H4 (cell line): ENCODE measurements at regions not wholly inside any gene's neighbourhood (a gene's known extent, or its start where the extent isn't known, plus 50 kb on each side); places are given as distances from the start of the nearest gene placed in this dataset.

Experiments used
- DNase-seq: peaks from one replicate; pipeline ENCODE4 v3.0.0-alpha.2; 2015; ENCODE audit warnings: low spot score

DNA sequence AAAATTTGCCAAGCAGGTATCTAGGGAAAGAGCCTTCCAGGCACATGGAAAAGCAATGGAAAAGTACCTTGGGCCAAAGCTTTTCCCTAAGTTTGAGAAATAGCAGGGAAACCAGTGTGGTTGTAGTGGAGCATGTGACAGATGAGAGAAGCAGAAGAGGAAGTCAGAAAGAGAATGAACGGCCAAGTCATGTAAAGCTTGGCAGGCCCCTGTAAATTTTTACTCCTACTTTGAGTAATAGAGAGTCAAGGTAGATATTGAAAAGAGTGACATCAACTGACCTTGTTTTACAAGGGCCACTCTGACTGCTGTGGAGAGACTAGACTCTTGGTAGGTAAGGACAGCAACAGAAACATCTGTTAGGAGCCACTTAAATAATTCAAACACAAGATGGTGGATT, 180.9 kb upstream of the PRMT6 start:
- no peak for DNase-seq

DNA sequence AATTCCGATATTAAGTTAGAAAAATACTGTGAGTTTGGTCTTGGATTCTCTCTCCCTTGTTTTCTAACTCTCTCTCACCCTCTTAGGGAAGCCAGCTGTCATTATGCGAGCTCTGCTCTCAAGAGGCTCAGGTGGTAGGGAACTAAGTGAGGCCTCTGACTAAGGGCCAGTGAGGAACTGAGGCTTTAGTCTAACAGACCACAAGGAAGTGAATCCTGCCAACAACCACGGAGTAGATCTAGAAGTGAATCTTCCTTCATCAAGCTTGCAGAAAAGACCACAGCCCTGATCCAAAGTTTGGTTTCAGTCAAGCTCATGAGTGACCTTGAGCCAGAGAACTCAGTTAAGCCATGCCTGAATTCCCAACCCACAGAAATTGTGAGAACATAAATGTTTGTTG, 180.1 kb upstream of the PRMT6 start:
- DNase-seq: no peak

DNA sequence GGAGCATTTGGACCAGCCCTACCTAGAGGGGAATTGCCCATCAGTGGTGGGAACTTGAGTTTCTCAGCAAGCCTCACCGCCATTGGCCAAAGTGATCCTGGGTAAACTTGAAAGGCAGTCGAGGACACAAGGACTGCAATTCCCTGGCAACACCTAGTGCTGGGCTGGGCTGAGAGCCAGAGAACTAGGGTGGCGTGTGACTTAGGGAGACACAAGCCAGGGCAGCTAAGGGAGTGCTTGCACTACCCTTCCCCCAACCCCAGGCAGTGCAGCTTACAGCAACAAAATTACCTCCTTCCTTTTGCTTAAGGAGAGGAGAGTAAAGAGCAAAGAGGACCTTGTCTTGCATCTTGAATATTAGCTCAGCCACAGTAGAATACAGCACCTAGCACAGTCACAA, 176.9 kb upstream of the PRMT6 start:
- peak; percentile 5 for DNase-seq

DNA sequence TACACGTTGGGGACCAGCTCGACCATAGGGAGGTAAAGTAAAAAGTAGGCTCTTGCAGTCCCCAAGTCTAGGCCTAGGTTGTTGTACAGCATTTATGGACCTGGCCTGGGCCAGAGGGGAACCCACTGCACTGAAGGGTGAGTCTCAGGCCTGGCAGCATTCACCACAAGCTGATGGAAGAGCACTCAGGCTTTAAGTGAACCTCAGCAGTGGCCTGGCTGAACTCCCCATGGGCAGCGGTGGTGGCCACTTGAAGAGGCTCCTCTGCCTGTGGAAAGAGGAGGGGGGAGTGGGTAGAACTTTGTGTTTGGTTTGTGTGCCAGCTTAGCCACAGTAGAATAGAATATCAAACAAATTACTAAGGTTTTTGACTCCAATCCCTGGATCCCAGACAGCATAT, 176.2 kb upstream of the PRMT6 start:
- DNase-seq: no peak

DNA sequence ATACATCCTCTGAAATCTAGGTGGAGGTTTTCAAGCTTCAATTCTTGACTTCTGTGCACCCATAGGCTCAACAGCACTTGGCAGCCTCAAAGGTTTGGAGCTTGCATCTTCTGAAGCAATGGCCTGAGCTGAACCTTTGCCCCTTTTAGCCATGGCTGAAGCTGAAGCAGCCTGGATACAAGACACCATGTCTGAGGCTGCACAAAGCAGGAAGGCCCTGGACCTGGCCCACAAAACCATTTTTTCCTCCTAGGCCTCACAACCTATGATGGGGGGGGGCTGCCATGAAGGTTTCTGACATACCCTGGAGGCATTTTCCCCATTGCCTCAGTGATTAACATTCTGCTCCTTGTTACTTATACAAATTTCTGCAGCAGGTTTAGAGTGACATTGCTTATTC, 173.3 kb upstream of the PRMT6 start:
- no peak for DNase-seq

DNA sequence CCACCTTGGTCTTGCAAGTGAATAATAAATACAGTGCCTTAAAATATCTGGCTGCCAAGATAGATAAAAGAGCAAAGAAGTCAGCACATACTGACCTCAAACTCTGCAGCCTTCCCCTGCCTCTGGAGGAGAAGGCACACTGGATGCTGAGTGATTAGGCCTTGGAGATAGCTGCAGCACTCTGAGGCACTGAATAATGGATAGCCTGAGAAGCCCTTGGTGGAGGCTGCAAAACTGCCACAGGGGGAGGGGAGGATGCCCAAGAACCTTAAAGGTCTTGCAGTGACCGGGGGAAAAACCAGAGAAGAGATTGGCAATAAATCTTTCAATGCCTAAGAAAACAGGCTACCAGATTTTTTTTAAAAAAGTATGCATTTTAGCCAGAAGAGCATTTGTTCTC, 167.4 kb upstream of the PRMT6 start:
- no peak for DNase-seq

DNA sequence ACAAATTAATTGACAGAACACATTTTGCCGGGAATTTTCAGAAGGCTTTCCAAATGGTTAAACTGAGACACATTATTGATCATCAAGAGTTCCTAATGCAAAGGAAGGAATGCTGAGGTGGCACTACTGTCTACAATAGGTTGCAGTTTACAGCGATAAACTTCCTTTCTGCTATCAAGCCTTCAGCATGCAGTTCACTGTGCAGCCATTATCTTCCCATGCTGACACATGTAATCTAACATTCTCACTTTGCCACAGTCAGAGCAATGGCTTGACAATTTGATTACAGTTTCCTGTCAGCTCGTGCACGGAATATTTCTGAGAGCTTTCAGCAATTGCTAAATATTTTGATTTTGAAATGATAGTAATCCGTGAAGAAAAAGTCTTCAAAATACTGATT, 166.9 kb upstream of the PRMT6 start:
- no peak for DNase-seq

DNA sequence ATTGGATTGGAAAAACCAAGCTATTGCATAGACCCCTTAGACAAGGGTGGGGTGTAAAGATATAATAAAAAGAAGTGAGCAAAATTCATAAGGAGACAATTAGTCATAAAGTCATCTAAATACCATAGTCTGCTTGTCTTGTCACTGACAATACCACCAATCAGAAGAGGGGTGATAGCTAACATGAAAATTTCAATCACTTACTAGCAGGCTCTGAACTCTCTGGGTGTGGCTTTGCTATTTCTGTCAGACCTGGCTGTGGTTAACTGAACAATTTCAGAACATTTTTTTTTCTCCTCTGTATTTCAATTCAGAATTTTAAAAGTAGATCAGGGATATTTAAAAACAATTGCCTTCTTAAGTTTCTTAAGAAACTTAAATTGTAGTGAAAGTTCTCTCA, 158.5 kb upstream of the PRMT6 start:
- DNase-seq: no peak

DNA sequence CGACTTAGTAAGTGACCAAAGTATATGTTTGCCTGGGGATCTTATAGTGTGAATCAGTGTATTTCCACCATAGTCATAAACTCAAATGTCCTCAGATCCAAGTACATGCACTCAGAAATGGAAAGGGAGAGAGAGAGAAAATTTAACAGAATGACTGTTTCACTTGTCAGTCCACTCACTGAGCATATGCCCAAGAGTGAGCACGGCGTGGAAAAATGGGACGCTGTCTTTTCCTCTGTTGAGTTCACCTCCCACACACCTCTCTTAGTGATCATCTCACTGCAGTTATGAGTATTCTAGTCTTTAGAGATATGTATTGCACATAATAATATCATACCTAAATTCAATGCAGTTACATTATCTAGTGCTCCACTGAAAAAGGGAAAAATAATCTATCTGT, 156.8 kb upstream of the PRMT6 start:
- DNase-seq: no peak

DNA sequence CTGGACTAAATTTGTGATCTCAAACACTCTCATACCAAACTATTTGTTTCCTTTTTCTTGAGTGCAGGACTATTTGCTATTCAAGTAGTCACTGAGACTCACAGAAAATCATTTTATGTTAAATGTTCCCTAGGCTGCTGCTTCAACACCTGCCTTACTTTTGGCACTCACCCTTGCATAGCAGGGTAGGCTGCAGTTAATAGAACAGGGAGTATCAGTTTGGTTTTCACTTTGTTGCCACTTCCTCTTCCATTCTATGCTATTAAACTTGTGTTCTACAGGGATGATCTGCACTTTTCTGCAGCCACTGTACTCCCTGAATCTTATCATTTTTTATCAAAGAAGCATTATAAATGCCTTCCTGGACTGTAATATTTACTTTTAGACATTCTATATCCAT, 148.7 kb upstream of the PRMT6 start:
- no peak for DNase-seq

DNA sequence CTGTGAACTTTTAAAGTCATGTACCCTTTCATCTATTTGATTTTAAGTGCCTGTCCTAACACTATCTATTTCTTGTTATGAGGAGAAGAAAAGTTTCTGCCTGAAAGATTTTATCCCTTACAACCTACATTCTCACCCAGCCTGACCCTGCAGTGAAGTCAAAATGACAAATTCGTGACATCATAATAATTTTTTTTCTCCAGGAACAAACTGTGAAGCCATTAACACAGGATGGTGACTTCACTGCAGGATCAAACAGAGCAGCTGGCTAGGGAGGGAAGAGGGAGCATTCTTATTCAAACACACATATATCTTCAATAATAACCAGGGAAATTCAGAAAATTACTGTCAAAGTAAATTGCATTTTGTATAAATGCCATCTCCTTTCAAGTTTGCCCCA, 147.8 kb upstream of the PRMT6 start:
- DNase-seq: no peak

DNA sequence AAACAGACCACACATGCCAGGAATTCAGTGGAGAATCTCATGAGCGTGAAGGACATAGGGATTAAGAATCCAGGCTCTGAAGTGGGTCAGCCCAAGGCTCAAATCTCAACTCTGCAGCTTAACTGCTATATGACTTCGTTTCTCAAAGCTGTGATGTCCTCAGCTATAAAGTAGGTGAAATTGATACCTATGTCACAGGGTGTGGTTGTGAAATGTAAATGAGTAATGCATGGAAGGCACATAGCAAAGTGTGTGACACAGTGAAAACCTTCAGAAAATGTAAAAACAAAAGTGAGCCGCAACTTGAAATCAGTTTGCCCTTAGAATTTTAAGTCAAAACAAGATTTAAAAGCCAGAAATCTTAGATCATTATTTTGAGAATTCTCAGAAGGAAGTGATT, 145.7 kb upstream of the PRMT6 start:
- no peak for DNase-seq

DNA sequence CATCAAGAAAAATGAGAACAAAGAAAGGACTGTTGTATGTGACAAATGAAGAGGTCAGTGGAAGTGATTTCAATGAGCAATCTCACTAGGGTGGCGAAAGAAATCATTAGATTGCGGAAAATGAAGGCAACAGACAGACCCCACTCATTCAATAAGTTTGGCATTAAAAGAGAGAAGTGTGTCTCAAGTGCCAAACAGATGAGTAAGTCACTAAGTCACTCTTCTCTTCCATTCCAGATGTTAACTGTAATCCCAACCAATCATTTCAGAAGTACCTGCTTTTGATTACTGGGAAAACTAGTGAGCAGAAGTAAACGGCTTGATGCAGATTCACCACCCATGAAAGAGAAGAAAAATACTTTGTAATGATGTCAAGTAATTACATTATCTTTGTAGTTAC, 144.3 kb upstream of the PRMT6 start:
- no peak for DNase-seq

DNA sequence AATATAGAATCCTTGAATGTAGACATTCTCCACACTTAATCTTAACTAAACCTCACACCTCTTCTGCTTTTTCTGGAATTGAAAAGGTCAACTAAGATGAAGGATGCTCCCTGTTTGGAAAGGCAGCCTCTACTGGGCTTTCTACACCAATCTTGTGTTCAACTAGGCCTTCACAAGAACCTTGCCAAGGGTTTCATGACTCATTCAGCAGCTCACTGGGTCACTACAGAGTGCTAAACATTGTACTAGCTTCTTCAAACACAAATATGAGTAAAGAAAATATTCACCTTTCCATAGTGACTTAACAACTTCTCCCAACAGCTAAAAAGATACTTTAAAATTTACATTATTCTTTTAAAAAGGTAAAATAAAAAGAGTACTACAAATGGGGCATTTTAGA, 135.3 kb upstream of the PRMT6 start:
- no peak for DNase-seq

DNA sequence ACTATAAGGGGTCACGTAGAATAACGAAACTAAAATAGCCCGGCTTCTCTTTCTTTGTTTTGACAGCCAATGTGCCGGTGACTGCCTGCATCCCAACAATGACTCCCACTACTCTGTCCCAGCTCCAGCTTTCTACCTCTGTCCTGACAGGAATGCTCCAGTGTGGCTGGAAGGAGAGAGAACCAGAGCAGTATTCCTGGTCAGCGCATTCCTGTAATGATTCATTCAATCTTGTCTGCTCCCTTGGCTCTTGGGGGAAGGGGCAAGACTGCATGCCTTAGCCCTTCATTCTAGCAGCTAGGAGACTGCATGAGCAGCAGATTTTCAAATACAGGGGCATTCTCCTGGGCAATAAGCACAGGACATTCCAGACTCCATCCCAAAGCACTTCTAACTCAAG, 132.1 kb upstream of the PRMT6 start:
- peak; percentile 15 for DNase-seq

DNA sequence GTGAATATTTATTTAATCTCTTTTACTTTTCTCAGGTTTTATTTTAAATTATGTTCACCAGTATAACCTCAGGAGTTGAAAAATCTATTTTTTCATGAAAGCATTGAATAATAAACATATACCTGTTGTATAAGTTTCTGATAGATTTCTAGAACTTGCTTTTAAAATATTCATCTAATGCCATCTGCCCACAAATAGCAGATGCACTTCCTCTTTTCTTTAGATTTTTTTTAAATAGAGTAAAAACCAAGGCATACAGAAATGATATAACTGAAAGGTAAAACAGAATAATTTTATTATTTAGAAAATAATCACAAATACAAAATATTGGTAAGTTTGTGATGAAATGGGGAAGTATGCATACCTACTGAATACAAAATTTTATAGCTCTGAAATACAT, 130.7 kb upstream of the PRMT6 start:
- DNase-seq: no peak

DNA sequence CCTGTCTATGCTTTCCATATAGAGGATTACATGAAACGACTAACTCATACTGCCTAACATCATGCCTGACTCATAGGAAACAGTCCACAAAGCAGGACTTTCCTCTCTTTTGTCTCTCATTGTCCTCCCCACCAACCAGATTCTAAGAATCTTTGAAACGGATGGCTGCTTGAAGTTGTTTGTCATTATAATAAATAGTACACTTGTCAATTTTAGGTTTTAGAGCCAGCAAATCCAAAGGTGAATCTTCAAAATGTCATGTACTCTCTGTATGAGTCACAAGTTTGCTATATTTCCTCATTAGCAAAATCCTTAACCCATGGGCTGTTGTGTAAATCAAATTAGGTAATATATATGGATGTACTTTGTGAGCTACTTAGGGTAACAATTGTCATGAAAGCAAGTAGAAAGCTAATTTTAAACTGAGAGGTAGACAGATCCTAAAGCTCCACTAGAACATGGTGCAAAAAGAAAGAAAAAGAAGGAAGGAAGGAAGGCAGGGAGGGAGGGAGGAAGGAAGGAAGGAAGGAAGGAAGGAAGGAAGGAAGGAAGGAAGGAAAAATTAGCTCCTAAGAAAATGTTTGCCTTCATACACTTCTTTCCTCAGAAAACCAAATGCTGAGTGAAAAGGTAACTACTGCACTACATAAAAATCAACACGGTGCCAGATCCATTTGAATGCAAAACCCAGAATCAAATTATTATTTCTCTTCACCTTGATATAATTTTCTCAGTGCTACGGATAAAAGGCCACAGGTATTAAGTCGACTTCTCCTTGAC, 129.5 kb upstream of the PRMT6 start:
- no peak for DNase-seq

DNA sequence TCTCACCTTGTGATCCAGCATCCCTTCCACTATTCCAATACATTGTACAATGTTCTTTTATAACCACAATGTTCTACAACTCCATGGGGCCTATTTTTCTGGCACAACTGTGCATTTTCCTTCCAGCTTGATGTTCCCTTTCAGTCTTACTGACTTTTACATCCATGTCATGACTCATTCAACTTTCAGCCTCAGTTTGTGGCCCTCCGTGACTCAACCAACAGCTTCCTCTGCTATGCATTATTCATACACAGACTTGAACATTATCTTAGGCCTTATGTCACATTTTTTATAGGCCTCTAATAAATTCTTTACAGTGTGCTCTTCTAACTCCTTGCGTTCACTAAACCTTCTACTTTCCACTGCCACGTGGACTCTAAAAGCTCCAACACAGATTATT, 119.4 kb upstream of the PRMT6 start:
- DNase-seq: no peak

DNA sequence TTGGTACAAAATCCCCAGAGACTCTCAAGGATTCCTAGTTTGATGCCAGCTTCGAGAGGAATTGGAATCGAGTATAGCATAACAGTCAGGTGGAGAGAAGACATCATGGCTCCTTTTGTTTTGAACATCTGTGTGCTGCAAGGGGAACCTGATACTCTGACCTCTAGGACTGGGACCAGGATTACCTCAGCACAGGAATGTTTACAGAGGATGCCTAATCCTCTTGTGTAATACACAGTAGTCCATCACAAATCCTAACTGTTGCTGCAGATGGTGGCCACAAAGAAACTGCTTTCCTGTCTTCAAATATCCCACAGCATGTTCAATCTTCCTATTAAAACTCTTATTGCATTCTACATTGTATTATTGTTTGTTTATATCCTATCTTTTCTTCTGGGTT, 111.8 kb upstream of the PRMT6 start:
- peak; percentile 9 for DNase-seq

DNA sequence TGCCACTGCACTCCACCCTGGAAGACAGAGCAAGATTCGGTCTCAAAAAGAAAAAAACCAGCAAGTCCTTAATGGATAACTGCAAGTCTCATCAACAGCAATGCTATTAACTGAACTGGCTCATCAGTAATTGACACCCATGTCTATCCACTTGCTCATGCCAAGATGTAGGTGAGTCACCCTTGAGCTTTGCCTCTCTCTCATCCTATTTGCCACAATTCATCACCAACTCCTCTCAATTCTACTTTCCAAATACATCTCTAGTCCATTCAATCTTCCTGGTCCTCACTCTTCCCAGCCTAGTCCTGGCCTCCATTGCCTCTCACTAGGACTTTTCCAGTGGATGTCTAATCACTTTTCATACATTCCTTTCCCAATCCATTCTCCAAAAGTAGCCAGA, 103.7 kb upstream of the PRMT6 start:
- no peak for DNase-seq

DNA sequence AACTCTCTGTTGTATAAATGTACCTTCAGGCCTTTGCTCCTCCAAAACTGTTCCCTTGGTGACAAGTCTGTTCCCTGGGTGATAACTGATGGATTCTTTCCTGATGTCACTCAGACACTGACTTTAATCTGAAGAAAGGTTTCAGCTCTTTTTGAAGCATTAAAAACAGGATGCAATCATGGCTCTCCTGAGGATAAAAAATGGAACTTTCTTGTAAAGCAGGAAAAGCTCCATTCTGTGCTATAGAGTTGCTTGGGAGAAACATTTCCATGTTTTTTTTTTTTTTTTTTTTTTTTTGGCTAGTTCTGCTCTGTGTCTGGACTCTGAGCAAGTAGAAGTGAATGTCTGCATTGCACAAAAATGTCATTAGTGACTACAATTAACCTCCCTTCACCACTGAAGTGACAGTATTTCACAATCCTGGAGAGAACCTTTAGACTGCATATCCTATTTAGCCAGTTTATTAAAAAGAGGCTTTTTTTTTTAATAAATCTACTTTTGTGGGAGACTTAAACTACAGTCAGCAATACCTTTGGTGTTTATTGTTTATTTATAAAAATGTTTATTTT, 101.7 kb upstream of the PRMT6 start:
- DNase-seq: no peak

DNA sequence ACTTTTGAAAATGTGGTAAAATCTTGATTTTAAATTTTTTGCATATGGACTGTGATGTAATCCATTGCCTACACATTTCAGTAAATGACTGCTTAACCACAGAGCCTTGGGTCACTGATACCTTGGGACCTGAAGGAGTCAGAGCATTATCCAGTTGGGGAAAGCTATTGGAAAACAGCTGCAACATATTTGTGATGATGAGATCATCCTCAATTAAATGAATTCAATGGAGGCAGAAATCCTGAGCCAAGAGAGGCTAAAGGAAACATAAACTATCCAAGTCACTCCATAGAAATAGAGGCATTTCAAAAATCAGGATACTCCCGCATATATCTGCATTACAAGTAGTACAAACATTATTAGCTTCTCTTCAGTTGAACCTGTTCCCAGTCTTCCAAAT, 99.8 kb upstream of the PRMT6 start:
- no peak for DNase-seq

DNA sequence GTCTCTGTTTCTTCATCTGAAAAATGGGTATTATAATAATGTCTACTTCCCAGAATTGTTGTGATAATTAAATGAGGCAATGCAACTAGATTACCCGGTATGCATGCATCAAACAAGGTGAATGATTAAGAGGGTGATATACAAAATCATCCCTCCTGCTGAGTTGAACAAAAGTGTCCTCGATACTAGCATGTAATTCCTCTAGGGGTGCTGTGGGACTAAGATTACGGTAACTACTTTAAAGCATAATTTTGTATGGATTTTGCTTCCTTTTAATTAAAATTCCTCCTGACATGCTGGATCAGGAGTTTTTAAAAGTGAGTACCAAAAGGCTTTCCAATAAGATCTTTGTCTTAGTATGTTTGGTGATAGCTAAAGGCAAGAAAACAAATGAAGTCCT, 98.7 kb upstream of the PRMT6 start:
- DNase-seq: no peak

DNA sequence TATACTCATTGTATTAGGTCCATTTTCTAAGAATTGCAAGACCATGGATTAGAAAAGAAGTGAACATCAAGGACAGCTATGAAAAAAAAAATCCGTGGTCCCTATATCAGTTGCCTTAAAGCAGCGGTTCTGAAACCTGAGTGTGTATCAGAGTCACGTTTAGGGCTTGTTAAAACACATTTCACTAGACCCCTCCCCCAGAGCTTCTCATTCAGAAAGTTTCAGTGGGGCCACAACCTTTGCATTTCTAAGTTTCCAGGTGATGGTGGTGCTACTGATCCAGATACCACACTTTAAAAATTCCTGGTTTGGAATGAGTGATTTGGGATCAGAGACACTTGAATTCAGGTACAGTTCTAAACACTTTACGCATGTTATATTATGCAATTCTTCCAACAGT, 96.1 kb upstream of the PRMT6 start:
- no peak for DNase-seq
